Ishikawa (cell line): ENCODE measurements at regions not wholly inside any gene's neighbourhood (a gene's known extent, or its start where the extent isn't known, plus 50 kb on each side); places are given as distances from the start of the nearest gene placed in this dataset.

ENCODE experiments used
- CEBPB ChIP-seq: IDR thresholded peaks from 2 replicates; pipeline ENCODE4 v1.6.1; 2012
- CREB1 ChIP-seq: IDR thresholded peaks from 2 replicates; pipeline ENCODE4 v1.6.1; 2012; ENCODE audit warnings: low read depth
- EP300 ChIP-seq: IDR thresholded peaks from 2 replicates; pipeline ENCODE4 v1.6.1; 2012; ENCODE audit warnings: borderline replicate concordance
- TAF1 ChIP-seq: IDR thresholded peaks from 2 replicates; pipeline ENCODE4 v1.6.1; 2012; ENCODE audit warnings: low read depth, mild to moderate bottlenecking
- TF ChIP-seq, protein P1 (sequence below): IDR thresholded peaks from 2 replicates; pipeline ENCODE4 v1.6.1; 2012
- TF ChIP-seq, protein P2 (sequence below): IDR thresholded peaks from 2 replicates; pipeline ENCODE4 v1.6.1; 2012; ENCODE audit warnings: low read depth, mild to moderate bottlenecking

DNA sequence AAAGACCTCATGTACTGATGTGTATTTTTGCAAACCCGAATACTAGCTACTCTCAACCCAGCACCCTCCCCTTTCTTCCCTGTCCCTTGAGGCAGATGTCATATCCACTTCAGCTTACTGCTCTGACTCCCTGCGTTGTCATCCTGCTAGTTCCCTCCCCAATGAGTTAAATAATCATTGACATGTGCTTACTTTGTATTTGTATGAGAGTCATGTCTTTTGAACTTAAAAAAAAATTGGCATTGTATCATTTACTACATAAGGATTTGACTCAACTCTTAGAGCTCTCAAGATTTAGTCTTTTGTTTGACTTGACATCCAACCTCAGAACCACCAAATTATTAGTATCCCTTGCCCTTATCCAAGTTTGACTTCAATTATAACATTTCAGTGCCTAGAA lies 219.7 kb upstream of the TUT7 start:
- TF ChIP-seq, protein P1, sequence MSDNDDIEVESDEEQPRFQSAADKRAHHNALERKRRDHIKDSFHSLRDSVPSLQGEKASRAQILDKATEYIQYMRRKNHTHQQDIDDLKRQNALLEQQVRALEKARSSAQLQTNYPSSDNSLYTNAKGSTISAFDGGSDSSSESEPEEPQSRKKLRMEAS, result no peak
- no peak for TF ChIP-seq EP300
- TF ChIP-seq CREB1, result no peak
- TF ChIP-seq, protein P2, sequence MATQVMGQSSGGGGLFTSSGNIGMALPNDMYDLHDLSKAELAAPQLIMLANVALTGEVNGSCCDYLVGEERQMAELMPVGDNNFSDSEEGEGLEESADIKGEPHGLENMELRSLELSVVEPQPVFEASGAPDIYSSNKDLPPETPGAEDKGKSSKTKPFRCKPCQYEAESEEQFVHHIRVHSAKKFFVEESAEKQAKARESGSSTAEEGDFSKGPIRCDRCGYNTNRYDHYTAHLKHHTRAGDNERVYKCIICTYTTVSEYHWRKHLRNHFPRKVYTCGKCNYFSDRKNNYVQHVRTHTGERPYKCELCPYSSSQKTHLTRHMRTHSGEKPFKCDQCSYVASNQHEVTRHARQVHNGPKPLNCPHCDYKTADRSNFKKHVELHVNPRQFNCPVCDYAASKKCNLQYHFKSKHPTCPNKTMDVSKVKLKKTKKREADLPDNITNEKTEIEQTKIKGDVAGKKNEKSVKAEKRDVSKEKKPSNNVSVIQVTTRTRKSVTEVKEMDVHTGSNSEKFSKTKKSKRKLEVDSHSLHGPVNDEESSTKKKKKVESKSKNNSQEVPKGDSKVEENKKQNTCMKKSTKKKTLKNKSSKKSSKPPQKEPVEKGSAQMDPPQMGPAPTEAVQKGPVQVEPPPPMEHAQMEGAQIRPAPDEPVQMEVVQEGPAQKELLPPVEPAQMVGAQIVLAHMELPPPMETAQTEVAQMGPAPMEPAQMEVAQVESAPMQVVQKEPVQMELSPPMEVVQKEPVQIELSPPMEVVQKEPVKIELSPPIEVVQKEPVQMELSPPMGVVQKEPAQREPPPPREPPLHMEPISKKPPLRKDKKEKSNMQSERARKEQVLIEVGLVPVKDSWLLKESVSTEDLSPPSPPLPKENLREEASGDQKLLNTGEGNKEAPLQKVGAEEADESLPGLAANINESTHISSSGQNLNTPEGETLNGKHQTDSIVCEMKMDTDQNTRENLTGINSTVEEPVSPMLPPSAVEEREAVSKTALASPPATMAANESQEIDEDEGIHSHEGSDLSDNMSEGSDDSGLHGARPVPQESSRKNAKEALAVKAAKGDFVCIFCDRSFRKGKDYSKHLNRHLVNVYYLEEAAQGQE, result no peak
- TF ChIP-seq CEBPB, result no peak
- no peak for TF ChIP-seq TAF1
